HEK293 (cell line): ENCODE measurements at regions not wholly inside any gene's neighbourhood (a gene's known extent, or its start where the extent isn't known, plus 50 kb on each side); places are given as distances from the start of the nearest gene placed in this dataset.

Experiments used
- CTCF ChIP-seq: fragments of 450-650 bp; formaldehyde crosslinking; IDR thresholded peaks from 2 replicates; pipeline ENCODE4 v1.5.1; 2016; ENCODE audit warnings: missing biosample characterization, missing genetic modification characterization
- IKZF3 ChIP-seq: fragments of 450-650 bp; IDR thresholded peaks from 2 replicates; pipeline ENCODE4 v1.5.0; 2018; ENCODE audit warnings: missing biosample characterization, mild to moderate bottlenecking, missing genetic modification characterization, moderate library complexity
- YY1 ChIP-seq: fragments of 450-650 bp; formaldehyde crosslinking; IDR thresholded peaks from 2 replicates; pipeline ENCODE4 v1.5.1; 2018; ENCODE audit warnings: missing biosample characterization, missing genetic modification characterization
- ZBTB20 ChIP-seq: fragments of 450-650 bp; formaldehyde crosslinking; IDR thresholded peaks from 2 replicates; pipeline ENCODE4 v1.5.1; 2016; ENCODE audit warnings: missing biosample characterization, missing genetic modification characterization
- ZNF10 ChIP-seq: fragments of 450-650 bp; formaldehyde crosslinking; IDR thresholded peaks from 2 replicates; pipeline ENCODE4 v1.5.1; 2017; ENCODE audit warnings: missing biosample characterization, missing genetic modification characterization
- ZNF114 ChIP-seq: fragments of 450-650 bp; formaldehyde crosslinking; IDR thresholded peaks from 2 replicates; pipeline ENCODE4 v1.5.0; 2017; ENCODE audit warnings: missing biosample characterization, missing genetic modification characterization
- ZNF121 ChIP-seq: fragments of 450-650 bp; formaldehyde crosslinking; IDR thresholded peaks from 2 replicates; pipeline ENCODE4 v1.5.1; 2016; ENCODE audit warnings: missing biosample characterization, missing genetic modification characterization
- ZNF18 ChIP-seq: fragments of 450-650 bp; formaldehyde crosslinking; IDR thresholded peaks from 2 replicates; pipeline ENCODE4 v1.5.1; 2016; ENCODE audit warnings: missing biosample characterization, missing genetic modification characterization
- ZNF184 ChIP-seq: fragments of 450-650 bp; IDR thresholded peaks from 2 replicates; pipeline ENCODE4 v1.5.1; 2018; ENCODE audit warnings: missing biosample characterization, mild to moderate bottlenecking, missing genetic modification characterization
- ZNF239 ChIP-seq: fragments of 450-650 bp; formaldehyde crosslinking; IDR thresholded peaks from 2 replicates; pipeline ENCODE4 v1.5.1; 2016; ENCODE audit warnings: missing biosample characterization, missing genetic modification characterization
- ZNF335 ChIP-seq: fragments of 450-650 bp; formaldehyde crosslinking; conservative IDR thresholded peaks from 2 replicates; pipeline ENCODE4 v1.5.1; 2016; ENCODE audit warnings: missing biosample characterization, missing genetic modification characterization
- ZNF341 ChIP-seq: fragments of 450-650 bp; formaldehyde crosslinking; IDR thresholded peaks from 2 replicates; pipeline ENCODE4; 2016; ENCODE audit warnings: low read depth, missing biosample characterization, missing genetic modification characterization
- TF ChIP-seq, protein P1 (sequence below): fragments of 450-650 bp; formaldehyde crosslinking; IDR thresholded peaks from 2 replicates; pipeline ENCODE4 v1.5.1; 2016; ENCODE audit warnings: missing biosample characterization, missing genetic modification characterization

GRCh38 chrX:137424679-137425078 is 141.2 kb upstream of the ZIC3 start:
- TF ChIP-seq CTCF (tag by site-specific recombination) (no peak), ZNF335 (tag by site-specific recombination) (no peak), YY1 (no peak), IKZF3 (tag by site-specific recombination) (no peak), ZNF239 (tag by site-specific recombination) (no peak), ZNF121 (tag by site-specific recombination) (no peak), ZNF341 (tag by site-specific recombination) (no peak), ZNF114 (no peak), ZNF18 (no peak), ZBTB20 (tag by site-specific recombination) (no peak), ZNF10 (tag by site-specific recombination) (no peak), ZNF184 (tag by site-specific recombination) (no peak)
- TF ChIP-seq, protein P1, sequence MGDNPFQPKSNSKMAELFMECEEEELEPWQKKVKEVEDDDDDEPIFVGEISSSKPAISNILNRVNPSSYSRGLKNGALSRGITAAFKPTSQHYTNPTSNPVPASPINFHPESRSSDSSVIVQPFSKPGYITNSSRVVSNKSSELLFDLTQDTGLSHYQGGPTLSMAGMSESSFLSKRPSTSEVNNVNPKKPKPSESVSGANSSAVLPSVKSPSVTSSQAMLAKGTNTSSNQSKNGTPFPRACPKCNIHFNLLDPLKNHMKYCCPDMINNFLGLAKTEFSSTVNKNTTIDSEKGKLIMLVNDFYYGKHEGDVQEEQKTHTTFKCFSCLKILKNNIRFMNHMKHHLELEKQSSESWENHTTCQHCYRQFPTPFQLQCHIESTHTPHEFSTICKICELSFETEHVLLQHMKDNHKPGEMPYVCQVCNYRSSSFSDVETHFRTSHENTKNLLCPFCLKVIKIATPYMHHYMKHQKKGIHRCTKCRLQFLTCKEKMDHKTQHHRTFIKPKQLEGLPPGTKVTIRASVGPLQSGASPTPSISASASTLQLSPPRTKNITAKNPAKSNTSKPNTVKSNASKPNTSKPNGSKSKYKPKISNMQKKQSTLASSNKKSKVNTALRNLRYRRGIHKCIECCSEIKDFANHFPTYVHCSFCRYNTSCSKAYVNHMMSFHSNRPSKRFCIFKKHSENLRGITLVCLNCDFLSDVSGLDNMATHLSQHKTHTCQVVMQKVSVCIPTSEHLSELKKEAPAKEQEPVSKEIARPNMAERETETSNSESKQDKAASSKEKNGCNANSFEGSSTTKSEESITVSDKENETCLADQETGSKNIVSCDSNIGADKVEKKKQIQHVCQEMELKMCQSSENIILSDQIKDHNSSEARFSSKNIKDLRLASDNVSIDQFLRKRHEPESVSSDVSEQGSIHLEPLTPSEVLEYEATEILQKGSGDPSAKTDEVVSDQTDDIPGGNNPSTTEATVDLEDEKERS (tag by site-specific recombination) = no peak
